MM.1S (cell line): ENCODE measurements at regions not wholly inside any gene's neighbourhood (a gene's known extent, or its start where the extent isn't known, plus 50 kb on each side); places are given as distances from the start of the nearest gene placed in this dataset.

Experiments used
- EZH2 ChIP-seq: fragments of 300-600 bp; sonication (generic); optimal IDR thresholded peaks from 2 replicates; pipeline ENCODE3; 2017; ENCODE audit warnings: low read depth, mild to moderate bottlenecking, antibody characterized with exemption, low read length, mixed read lengths
- TF ChIP-seq, protein P1 (sequence below): fragments of 300-600 bp; sonication (generic); IDR thresholded peaks from 2 replicates; pipeline ENCODE4 v1.5.1; 2016; ENCODE audit warnings: antibody characterized with exemption, low read length, mixed read lengths

DNA sequence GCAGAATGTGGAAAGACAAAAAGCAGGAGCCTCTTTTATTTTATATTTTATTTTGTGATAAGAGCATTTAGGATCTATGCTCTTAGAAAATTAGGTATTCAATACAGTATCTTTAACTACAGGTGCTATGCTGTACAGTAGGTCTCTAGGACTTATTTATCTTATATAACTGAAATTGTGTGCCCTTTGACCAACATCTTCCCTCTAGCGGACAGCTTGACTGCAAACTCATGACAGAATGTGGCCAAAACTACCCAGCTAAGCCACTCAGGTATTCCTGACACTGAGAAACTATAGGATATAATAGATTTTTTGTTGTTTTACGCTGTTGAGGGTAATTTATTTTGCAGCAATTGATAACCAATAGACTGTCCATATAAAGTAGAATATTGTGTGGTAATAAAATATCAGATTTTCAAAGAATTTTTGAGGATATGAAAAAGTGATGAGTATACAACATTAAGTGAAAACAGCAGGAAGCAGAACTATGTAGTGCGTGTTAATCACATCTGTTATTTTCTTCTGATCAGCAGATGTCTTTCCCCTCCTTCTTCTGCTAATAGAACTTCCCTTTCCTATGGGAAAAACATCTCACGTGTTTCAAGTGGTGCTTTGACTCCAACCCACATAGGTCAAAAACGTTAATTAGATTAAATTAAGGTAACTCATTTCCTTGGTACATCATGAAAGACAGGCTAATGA is 69.9 kb upstream of the SELENOP start:
- TF ChIP-seq, protein P1, sequence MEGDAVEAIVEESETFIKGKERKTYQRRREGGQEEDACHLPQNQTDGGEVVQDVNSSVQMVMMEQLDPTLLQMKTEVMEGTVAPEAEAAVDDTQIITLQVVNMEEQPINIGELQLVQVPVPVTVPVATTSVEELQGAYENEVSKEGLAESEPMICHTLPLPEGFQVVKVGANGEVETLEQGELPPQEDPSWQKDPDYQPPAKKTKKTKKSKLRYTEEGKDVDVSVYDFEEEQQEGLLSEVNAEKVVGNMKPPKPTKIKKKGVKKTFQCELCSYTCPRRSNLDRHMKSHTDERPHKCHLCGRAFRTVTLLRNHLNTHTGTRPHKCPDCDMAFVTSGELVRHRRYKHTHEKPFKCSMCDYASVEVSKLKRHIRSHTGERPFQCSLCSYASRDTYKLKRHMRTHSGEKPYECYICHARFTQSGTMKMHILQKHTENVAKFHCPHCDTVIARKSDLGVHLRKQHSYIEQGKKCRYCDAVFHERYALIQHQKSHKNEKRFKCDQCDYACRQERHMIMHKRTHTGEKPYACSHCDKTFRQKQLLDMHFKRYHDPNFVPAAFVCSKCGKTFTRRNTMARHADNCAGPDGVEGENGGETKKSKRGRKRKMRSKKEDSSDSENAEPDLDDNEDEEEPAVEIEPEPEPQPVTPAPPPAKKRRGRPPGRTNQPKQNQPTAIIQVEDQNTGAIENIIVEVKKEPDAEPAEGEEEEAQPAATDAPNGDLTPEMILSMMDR, result no peak
- TF ChIP-seq EZH2, result no peak
